A549 (cell line): ENCODE measurements at regions not wholly inside any gene's neighbourhood (a gene's known extent, or its start where the extent isn't known, plus 50 kb on each side); places are given as distances from the start of the nearest gene placed in this dataset.

Source experiments
- CTCF ChIP-seq: fragments of >200 bp; sonication (Bioruptor Twin); formaldehyde crosslinking; IDR thresholded peaks from 3 replicates; pipeline ENCODE4 v1.5.1; 2016
- KDM5A ChIP-seq: fragments of 200-600 bp; sonication (generic); IDR thresholded peaks from 2 replicates; pipeline ENCODE4 v1.6.1; 2016; ENCODE audit warnings: antibody characterized with exemption, mild to moderate bottlenecking
- POLR2A ChIP-seq: IDR thresholded peaks from 2 replicates; pipeline ENCODE4 v1.6.1; 2012; ENCODE audit warnings: mild to moderate bottlenecking, low read length
- REST ChIP-seq: fragments of 200-600 bp; sonication (generic); IDR thresholded peaks from 2 replicates; pipeline ENCODE4 v1.6.1; 2016; ENCODE audit warnings: antibody characterized with exemption, mild to moderate bottlenecking, moderate library complexity

- no peak for TF ChIP-seq CTCF
- no peak for TF ChIP-seq KDM5A
- TF ChIP-seq REST: no peak
- no peak for TF ChIP-seq POLR2A
Measured at GRCh38 chr10:25694206-25694933, 239.7 kb upstream of the MYO3A start.
